Right atrium auricular region (tissue), 2 donors: ENCODE measurements at regions not wholly inside any gene's neighbourhood (a gene's known extent, or its start where the extent isn't known, plus 50 kb on each side); places are given as distances from the start of the nearest gene placed in this dataset.

Experiments used
- DNase-seq: peaks from one replicate; pipeline ENCODE4 v3.0.0-alpha.2; 2019; ENCODE audit warnings: low spot score
- H3K27ac ChIP-seq, 2 donors: fragments of 200-600 bp; sonication (generic); 1 replicate in 1 of 2; 2 replicates in 1 of 2; pipeline ENCODE4 v1.5.1; 2016 to 2019
- H3K27me3 ChIP-seq, 2 donors: fragments of 200-600 bp; sonication (generic); one replicate each; pipeline versions ENCODE4 v1.5.1 to v1.6.0; 2017 to 2019
- H3K36me3 ChIP-seq: fragments of 200-600 bp; sonication (generic); one replicate; pipeline ENCODE4 v1.5.1; 2016
- H3K4me1 ChIP-seq, 2 donors: fragments of 200-600 bp; sonication (generic); one replicate each; pipeline versions ENCODE4 v1.5.1 to v1.6.0; 2017 to 2019
- H3K4me3 ChIP-seq, 2 donors: fragments of 200-600 bp; sonication (generic); 1 replicate in 1 of 2; 2 replicates in 1 of 2; pipeline ENCODE4 v1.5.1; 2017 to 2019; ENCODE audit warnings: mild to moderate bottlenecking in 1 of 2, moderate library complexity in 1 of 2
- H3K9me3 ChIP-seq, 2 donors: fragments of 200-600 bp; sonication (generic); one replicate each; pipeline ENCODE4 v1.5.1; 2019
- CTCF ChIP-seq, 2 donors: fragments of 200-600 bp; sonication (generic); IDR thresholded peaks; one replicate each; pipeline ENCODE4 v1.5.1; 2019; ENCODE audit warnings: antibody characterized with exemption in 2 of 2

DNA sequence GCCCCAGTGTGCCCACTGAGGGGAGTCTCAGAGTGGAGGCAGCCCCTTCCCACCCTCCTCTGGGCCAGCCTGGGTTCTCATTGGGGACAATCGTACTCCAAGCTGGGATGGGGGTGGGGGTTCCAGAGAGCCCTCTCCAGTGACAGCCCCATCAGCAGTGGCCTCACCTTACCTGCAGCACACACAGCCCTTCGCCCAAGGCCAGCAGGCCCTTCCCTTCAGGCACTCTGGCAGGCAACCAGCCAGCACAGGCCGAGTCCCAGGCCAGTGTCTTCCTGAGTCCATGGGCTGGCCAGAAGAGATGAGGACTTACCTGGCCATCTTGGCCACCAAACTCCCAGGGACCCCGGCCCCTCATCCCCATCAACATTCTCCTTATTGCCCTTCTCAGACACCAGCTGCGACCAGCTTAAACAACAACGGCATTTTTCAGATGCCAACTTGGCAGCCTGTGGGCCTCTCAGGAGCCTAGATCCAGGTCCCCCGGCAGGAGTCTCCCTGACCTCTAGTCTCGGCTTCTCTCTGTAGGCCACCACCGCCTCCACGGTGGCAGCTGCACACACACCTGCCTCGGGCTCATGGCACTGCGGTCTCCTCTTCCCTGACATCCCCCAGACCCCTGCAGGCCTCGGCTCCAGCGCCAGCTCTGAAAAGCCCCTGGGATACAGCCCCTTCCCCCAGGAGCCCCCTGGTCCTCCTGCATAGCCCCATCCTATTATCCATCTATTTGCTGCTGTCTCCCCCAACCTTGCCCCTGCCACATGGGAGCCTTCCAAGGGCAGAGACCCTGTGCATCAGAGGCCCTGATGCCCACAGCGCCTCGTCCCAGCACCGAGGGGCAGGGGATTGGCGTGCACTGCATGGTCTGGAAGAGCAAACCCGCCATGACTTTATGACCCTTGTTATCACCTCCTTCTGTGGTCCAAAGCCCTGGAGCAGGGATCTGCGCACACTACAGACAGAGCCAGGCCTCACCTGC, 111.2 kb upstream of the FGF3 start:
- TF ChIP-seq CTCF (IDR thresholded peaks at IDR 0.05), result no peak
- Histone ChIP-seq H3K27ac (no peak overlapping the region), H3K4me1 (no peaks in the 10 kb centered on the region), H3K36me3 (no peaks in the 10 kb centered on the region), H3K4me3 (no peak overlapping the region), H3K27me3 (no peaks in the 10 kb centered on the region), H3K9me3 (no peaks in the 10 kb centered on the region)
- no peak for DNase-seq

DNA sequence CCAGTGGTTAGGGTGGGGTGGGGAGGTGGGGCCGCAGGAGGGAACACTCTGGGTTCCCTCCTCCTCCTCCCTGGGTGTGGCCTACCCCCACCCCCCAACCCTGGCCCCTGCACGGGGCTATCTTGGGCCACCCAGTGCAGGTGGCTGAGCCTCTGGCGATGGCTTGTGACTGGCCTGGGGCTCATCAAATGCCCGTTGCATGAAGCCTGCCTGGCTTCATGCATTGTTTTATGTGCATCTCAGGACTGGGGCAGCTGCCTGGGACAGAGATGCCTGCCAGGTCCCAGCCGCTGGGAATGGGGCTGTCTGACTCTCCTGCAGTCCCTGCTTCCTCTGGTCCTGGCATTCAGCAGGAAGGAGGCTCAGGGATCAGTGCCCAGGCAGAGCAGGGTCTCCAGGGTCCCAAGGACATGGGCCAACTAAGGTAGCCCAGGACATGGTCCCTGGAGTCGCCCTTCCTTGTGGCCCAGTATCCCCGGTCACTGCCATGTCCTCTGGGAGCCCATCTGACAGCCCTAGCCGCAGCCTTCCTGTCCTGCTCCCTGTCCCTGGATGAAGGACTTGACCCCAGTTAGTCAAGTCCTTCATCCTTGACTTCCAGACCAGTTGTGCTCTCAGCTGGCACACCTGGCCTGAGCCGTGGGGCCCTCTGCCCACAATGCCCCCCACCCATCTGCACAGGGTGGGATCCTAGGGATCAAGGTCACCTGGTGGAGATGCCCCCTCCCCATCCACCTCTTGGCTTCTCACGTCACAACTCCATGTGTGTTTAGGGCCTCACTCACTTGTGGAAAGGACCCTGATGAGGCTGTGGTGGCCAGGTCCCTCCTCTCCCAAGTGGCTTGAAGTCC, 112.1 kb upstream of the FGF3 start:
- TF ChIP-seq CTCF (IDR thresholded peaks at IDR 0.05), result no peak
- Histone ChIP-seq H3K4me1 (no peaks in the 10 kb centered on the region), H3K4me3 (no peak overlapping the region), H3K27me3 (no peaks in the 10 kb centered on the region), H3K36me3 (no peaks in the 10 kb centered on the region), H3K27ac (no peak overlapping the region), H3K9me3 (no peaks in the 10 kb centered on the region)
- DNase-seq, result no peak

DNA sequence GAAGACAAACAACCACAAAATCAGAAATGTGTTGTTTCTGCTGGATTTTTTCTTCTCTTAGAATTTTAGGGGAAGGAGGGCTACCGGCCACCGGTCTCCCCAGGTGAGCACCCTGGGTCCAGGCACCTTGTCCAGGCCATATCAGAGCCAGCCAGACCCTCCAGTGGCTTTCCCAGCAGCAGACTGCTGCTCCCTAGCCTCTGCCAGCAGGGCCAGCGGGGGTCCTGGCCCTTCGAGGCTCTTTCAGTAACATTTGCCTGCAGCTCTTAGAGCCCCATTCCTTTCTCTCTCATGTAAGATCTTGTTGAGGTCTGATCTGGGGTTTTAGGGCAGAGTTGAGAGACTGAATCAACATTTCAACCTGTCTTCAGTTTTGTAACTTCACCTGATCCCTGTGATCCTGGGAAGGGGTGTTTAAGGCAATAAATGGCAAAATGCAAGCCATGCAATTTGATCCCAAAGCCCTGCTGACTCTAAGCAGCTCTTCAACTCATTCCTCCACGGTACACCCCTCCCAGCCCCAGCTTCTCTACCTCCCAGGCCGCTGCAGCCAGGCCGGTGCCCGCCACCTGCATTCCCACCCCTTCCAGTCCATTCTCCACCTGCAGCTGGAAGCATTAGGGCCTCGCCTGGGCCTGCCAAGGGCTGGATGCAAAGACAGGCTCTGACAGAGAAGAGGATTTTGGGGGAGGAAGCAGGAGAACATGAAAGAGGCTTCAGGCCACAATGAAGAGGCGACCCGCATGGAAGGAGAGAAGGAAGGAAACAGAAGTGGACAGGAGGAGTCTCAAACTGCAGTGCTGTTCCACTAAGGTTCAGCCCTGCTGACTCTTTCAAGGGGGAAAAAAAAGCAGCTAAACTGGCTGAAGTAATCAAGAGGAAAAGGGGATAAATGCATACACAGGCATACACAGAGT, 113.0 kb upstream of the FGF3 start:
- no peak overlapping the region for H3K4me3 ChIP-seq
- DNase-seq, result no peak
- no peak overlapping the region for H3K27ac ChIP-seq
- H3K9me3 ChIP-seq, result no peaks in the 10 kb centered on the region
- H3K4me1 ChIP-seq, result no peaks in the 10 kb centered on the region
- no peaks in the 10 kb centered on the region for H3K36me3 ChIP-seq
- H3K27me3 ChIP-seq, result no peaks in the 10 kb centered on the region
- TF ChIP-seq CTCF (IDR thresholded peaks at IDR 0.05), result no peak

DNA sequence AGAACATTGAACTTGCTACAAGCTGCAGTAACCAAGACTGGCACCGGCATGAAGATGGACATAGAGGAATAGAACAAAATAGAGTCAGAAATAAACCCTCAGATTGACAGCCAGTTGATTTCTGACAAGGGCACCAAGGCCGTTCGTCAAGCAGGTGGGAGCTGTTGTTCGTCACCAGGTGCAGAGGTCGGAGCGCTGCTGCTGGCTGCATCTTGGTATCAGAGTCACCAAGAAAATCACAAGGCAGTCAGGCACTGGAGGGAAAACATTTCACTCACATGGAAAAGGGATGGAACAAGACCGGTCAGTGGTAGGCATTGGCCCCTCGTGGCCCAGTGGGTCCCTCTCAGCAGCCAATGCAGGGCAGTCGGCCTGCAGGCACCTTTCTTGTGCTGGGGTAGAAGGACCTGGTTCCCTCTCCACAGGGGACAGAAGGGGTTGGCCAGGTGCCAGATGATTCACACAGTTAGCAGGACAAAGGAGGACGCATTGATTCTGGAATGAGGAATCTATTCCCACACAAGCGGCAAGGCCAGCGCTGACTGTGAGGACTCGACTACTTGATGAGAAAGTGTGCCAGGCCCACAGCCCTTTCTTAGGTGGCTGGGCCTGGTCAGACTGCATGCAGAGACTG, 115.8 kb upstream of the FGF3 start:
- H3K27me3 ChIP-seq, result no peaks in the 10 kb centered on the region
- H3K4me1 ChIP-seq, result peaks cover 0 to 12% of the 10 kb centered on the region in 2 donors
- H3K36me3 ChIP-seq, result no peaks in the 10 kb centered on the region
- no peak for DNase-seq
- no peak for TF ChIP-seq CTCF (IDR thresholded peaks at IDR 0.05)
- H3K4me3 ChIP-seq, result no peak overlapping the region
- H3K27ac ChIP-seq, result no peak overlapping the region
- H3K9me3 ChIP-seq, result no peaks in the 10 kb centered on the region

DNA sequence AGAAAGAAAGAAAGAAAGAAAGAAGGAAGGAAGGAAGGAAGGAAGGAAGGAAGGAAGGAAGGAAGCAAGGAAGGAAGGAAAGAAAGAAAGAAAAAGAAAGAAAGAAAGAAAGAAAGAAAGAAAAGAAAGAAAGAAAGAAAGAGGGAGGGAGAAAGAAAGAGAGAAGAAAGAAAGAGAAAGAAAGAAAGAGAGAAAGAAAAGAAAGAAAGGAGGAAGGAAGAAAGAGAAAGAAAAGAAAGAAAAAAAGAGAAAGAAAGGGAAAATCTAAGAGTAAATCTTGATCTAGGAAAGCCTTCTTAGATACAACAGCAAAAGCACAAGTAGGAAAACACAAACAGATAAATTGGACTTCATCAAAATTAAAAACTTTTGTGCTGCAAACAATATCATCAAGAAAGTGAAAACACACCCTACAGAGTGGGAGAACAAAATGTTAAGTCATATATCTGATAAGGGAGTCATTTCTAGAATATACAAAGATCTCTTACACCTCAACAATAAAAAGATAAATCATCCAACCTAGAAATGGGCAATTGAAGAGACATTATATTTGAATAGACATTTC, 116.8 kb upstream of the FGF3 start:
- H3K9me3 ChIP-seq, result no peaks in the 10 kb centered on the region
- H3K36me3 ChIP-seq, result no peaks in the 10 kb centered on the region
- peaks cover 0 to 17% of the 10 kb centered on the region in 2 donors for H3K4me1 ChIP-seq
- H3K27ac ChIP-seq, result no peak overlapping the region
- H3K27me3 ChIP-seq, result no peaks in the 10 kb centered on the region
- no peak for DNase-seq
- no peak for TF ChIP-seq CTCF (IDR thresholded peaks at IDR 0.05)
- H3K4me3 ChIP-seq, result no peak overlapping the region
